H1 (cell line): ENCODE measurements at regions not wholly inside any gene's neighbourhood (a gene's known extent, or its start where the extent isn't known, plus 50 kb on each side); places are given as distances from the start of the nearest gene placed in this dataset.

Source experiments
- CTCF ChIA-PET: fragments of 300-600 bp; sonication (Branson Sonifier 250); formaldehyde crosslinking; loops from one replicate; lab custom pipeline; 2021; ENCODE audit not compliant: partially characterized antibody; lab: Charles Lee
- POLR2A ChIA-PET: fragments of 300-600 bp; sonication (Branson Sonifier 250); formaldehyde crosslinking; loops from one replicate; lab custom pipeline; 2021; ENCODE audit warnings: inconsistent platforms; ENCODE audit not compliant: partially characterized antibody; lab: Charles Lee
- DNase-seq, 2 experiments: peaks; one replicate each; pipeline versions ENCODE4 v3.0.0 to v3.0.0-alpha.2; 2010 to 2022; ENCODE audit warnings: low spot score in 2 of 2, low read depth in 1 of 2, mixed read lengths in 1 of 2
- FAIRE-seq: peaks from 2 replicates; lab custom pipeline; 2011; peaks lifted over from hg19 to GRCh38; lab: Jason Lieb, UNC
- H2AFZ ChIP-seq: 2 replicates; pipeline ENCODE4 v1.8.1; 2012; ENCODE audit warnings: low read length, inconsistent platforms
- H2AK5ac ChIP-seq: 2 replicates; pipeline ENCODE4 v1.6.1; 2013; ENCODE audit warnings: low read depth, low read length
- H2BK120ac ChIP-seq: replicated peaks from 2 replicates; pipeline ENCODE3; 2013; ENCODE audit warnings: low read depth, low read length, inconsistent platforms
- H2BK12ac ChIP-seq: 2 replicates; pipeline ENCODE4 v1.6.1; 2013; ENCODE audit warnings: low read depth, low read length
- H2BK15ac ChIP-seq: 2 replicates; pipeline ENCODE4 v1.6.1; 2013; ENCODE audit warnings: low read length
- H2BK20ac ChIP-seq: 2 replicates; pipeline ENCODE4 v1.6.1; 2013; ENCODE audit warnings: low read length
- H2BK5ac ChIP-seq: 2 replicates; pipeline ENCODE4 v1.6.1; 2013; ENCODE audit warnings: low read depth, low read length
- H3K14ac ChIP-seq: 2 replicates; pipeline ENCODE4 v1.6.1; 2013; ENCODE audit warnings: inconsistent platforms; ENCODE audit not compliant: insufficient read length
- H3K18ac ChIP-seq: 2 replicates; pipeline ENCODE4 v1.6.1; 2013; ENCODE audit warnings: low read length; ENCODE audit errors: extremely low read depth
- H3K23ac ChIP-seq: 2 replicates; pipeline ENCODE4 v1.6.1; 2013; ENCODE audit warnings: inconsistent platforms; ENCODE audit not compliant: insufficient read length
- H3K23me2 ChIP-seq: 2 replicates; pipeline ENCODE4 v1.6.1; 2013; ENCODE audit warnings: low read depth, low read length
- H3K27ac ChIP-seq: 2 replicates; pipeline ENCODE4 v1.6.1; 2011; ENCODE audit warnings: low read depth, low read length, inconsistent platforms
- H3K27me3 ChIP-seq, 4 experiments: replicated peaks in 1 of 4; 1 replicate in 1 of 4; 2 replicates in 3 of 4; pipeline versions ENCODE4 v1.6.1 to v1.8.1; 2011 to 2013; ENCODE audit warnings: low read length in 3 of 4, mild to moderate bottlenecking in 3 of 4, inconsistent platforms in 2 of 4, mixed read lengths in 2 of 4, moderate library complexity in 1 of 4; ENCODE audit not compliant: control insufficient read depth in 3 of 4, insufficient read depth in 3 of 4; ENCODE audit errors: extremely low read depth in 1 of 4
- H3K36me3 ChIP-seq, 4 experiments: 2 replicates each; pipeline versions ENCODE4 v1.6.1 to v1.8.1; 2011 to 2013; ENCODE audit warnings: mild to moderate bottlenecking in 4 of 4, low read length in 3 of 4, moderate library complexity in 2 of 4, control low read depth in 1 of 4, inconsistent platforms in 1 of 4; ENCODE audit not compliant: insufficient read depth in 4 of 4, control insufficient read depth in 2 of 4
- H3K4ac ChIP-seq: replicated peaks from 2 replicates; pipeline ENCODE3; 2013; ENCODE audit warnings: low read length, low read depth, mixed read lengths, inconsistent platforms; ENCODE audit not compliant: insufficient read length
- H3K4me1 ChIP-seq, 4 experiments: replicated peaks in 1 of 4; 1 replicate in 1 of 4; 2 replicates in 3 of 4; pipeline versions ENCODE4 v1.6.1 to v1.8.1; 2011 to 2013; ENCODE audit warnings: low read length in 3 of 4, inconsistent platforms in 2 of 4, mixed read lengths in 1 of 4; ENCODE audit not compliant: insufficient read depth in 4 of 4, control insufficient read depth in 3 of 4
- H3K4me2 ChIP-seq, 2 experiments: 2 replicates each; pipeline versions ENCODE4 v1.6.1 to v1.8.1; 2011 to 2013; ENCODE audit warnings: low read depth in 2 of 2, low read length in 2 of 2, control low read depth in 1 of 2, inconsistent platforms in 1 of 2, mild to moderate bottlenecking in 1 of 2; ENCODE audit not compliant: insufficient read depth in 1 of 2
- H3K4me3 ChIP-seq, 4 experiments: fragments of 200-600, 300-600 bp in 1 of 4; sonication (generic), shearing (Covaris generic), sonication (Bioruptor Twin) in 1 of 4; 2 replicates each; pipeline versions ENCODE4 v1.5.1 to v1.8.1; 2011 to 2016; ENCODE audit warnings: low read length in 4 of 4, low read depth in 3 of 4, control low read depth in 2 of 4, inconsistent platforms in 2 of 4, mild to moderate bottlenecking in 2 of 4, mixed read lengths in 1 of 4, moderate library complexity in 1 of 4; ENCODE audit not compliant: insufficient read depth in 2 of 4; ENCODE audit errors: extremely low read depth in 1 of 4
- H3K56ac ChIP-seq: replicated peaks from 2 replicates; pipeline ENCODE3; 2013; ENCODE audit warnings: low read depth, mild to moderate bottlenecking, mixed read lengths, low read length, inconsistent platforms; ENCODE audit not compliant: insufficient read length
- H3K79me1 ChIP-seq: 2 replicates; pipeline ENCODE4 v1.6.1; 2013; ENCODE audit warnings: low read depth, low read length, control low read depth
- H3K79me2 ChIP-seq, 2 experiments: 2 replicates each; pipeline versions ENCODE4 v1.6.1 to v1.8.1; 2012 to 2013; ENCODE audit warnings: low read length in 2 of 2, mild to moderate bottlenecking in 2 of 2, inconsistent platforms in 1 of 2; ENCODE audit not compliant: insufficient read depth in 2 of 2, control insufficient read depth in 1 of 2
- H3K9ac ChIP-seq, 4 experiments: replicated peaks in 1 of 4; 1 replicate in 1 of 4; 2 replicates in 3 of 4; pipeline versions ENCODE4 v1.6.1 to v1.8.1; 2011 to 2013; ENCODE audit warnings: low read depth in 3 of 4, low read length in 3 of 4, control low read depth in 2 of 4, mild to moderate bottlenecking in 2 of 4, moderate library complexity in 2 of 4, inconsistent platforms in 1 of 4; ENCODE audit errors: extremely low read depth in 1 of 4
- H3K9me3 ChIP-seq, 2 experiments: 2 replicates each; pipeline versions ENCODE4 v1.6.1 to v1.8.1; 2012 to 2013; ENCODE audit warnings: mild to moderate bottlenecking in 2 of 2, moderate library complexity in 2 of 2, control low read depth in 1 of 2, inconsistent platforms in 1 of 2, low read depth in 1 of 2, low read length in 1 of 2, mixed read lengths in 1 of 2; ENCODE audit not compliant: insufficient read depth in 2 of 2
- H4K20me1 ChIP-seq, 2 experiments: replicated peaks in 1 of 2; 2 replicates each; pipeline versions ENCODE3 to v1.8.1; 2011 to 2013; ENCODE audit warnings: inconsistent platforms in 2 of 2, low read length in 2 of 2, mild to moderate bottlenecking in 1 of 2; ENCODE audit not compliant: insufficient read depth in 2 of 2, control insufficient read depth in 1 of 2
- H4K5ac ChIP-seq: 2 replicates; pipeline ENCODE4 v1.6.1; 2013; ENCODE audit warnings: low read length, low read depth, mixed read lengths, inconsistent platforms; ENCODE audit not compliant: insufficient read length
- H4K8ac ChIP-seq: 2 replicates; pipeline ENCODE4 v1.8.0; 2013; ENCODE audit warnings: mild to moderate bottlenecking, moderate library complexity, low read length, inconsistent platforms; ENCODE audit not compliant: insufficient read depth; ENCODE audit errors: extremely low read depth
- H4K91ac ChIP-seq: replicated peaks from 2 replicates; pipeline ENCODE3; 2013; ENCODE audit warnings: low read length, mixed read lengths, inconsistent platforms; ENCODE audit not compliant: insufficient read length
- ASH2L ChIP-seq: fragments of 200-600, 300-600 bp; sonication (generic); IDR thresholded peaks from one replicate; pipeline ENCODE4 v1.7.1; 2017; ENCODE audit warnings: low read length
- BRCA1 ChIP-seq: IDR thresholded peaks from 2 replicates; pipeline ENCODE4 v1.6.1; 2012; ENCODE audit warnings: low read depth, low read length, improper control_type of control experiment
- EGR1 ChIP-seq: IDR thresholded peaks from 2 replicates; pipeline ENCODE4 v1.6.1; 2011; ENCODE audit warnings: low read depth, low read length, borderline replicate concordance
- JUND ChIP-seq: IDR thresholded peaks from 2 replicates; pipeline ENCODE4 v1.6.1; 2011; ENCODE audit warnings: mild to moderate bottlenecking, improper control_type of control experiment, low read length
- RFX5 ChIP-seq: IDR thresholded peaks from 2 replicates; pipeline ENCODE4 v1.6.1; 2011; ENCODE audit warnings: low read depth, low read length, improper control_type of control experiment, borderline replicate concordance
- SIN3A ChIP-seq, 2 experiments: IDR thresholded peaks in 1 of 2; conservative IDR thresholded peaks in 1 of 2; 2 replicates each; pipeline ENCODE4 v1.6.1; 2011 to 2012; ENCODE audit warnings: low read length in 2 of 2, improper control_type of control experiment in 1 of 2, low read depth in 1 of 2, mild to moderate bottlenecking in 1 of 2
- TCF12 ChIP-seq: IDR thresholded peaks from 2 replicates; pipeline ENCODE4 v1.6.1; 2011; ENCODE audit warnings: low read depth, mild to moderate bottlenecking, low read length
- USF2 ChIP-seq: IDR thresholded peaks from 2 replicates; pipeline ENCODE4 v1.6.1; 2011; ENCODE audit warnings: low read length, improper control_type of control experiment
- WGBS, 2 experiments: shearing (Covaris generic) in 1 of 2; methylation state at CpG; one replicate each; pipeline versions ENCODE4 v1.1.6 to v1.1.7; 2013 to 2015; ENCODE audit warnings: low lambda C conversion rate in 2 of 2, mixed read lengths in 2 of 2, inconsistent platforms in 1 of 2, low coverage in 1 of 2, missing lambda C conversion rate in 1 of 2; ENCODE audit not compliant: insufficient replicate concordance in 2 of 2, insufficient coverage in 1 of 2, insufficient read length in 1 of 2; ENCODE audit errors: extremely low coverage in 1 of 2, missing lambda C conversion rate in 1 of 2; 5-methylcytosine and 5-hydroxymethylcytosine counted together

- H2BK15ac ChIP-seq, result no peak overlapping the region
- no peak overlapping the region for H3K14ac ChIP-seq
- H4K20me1 ChIP-seq, result peaks cover 0 to 2% of the 10 kb centered on the region in 2 experiments
- no peak overlapping the region for H2BK20ac ChIP-seq
- no peaks in the 10 kb centered on the region for H3K4me1 ChIP-seq
- TF ChIP-seq TCF12 (no peak), SIN3A (conservative IDR thresholded peaks at IDR 0.05 in 1 of 2, IDR thresholded peaks at IDR 0.05 in 1 of 2; ENCODE audit: low read depth in 1 of 2, low read length in 2 of 2) (no peak), BRCA1 (no peak), EGR1 (no peak), RFX5 (no peak), ASH2L (no peak), JUND (no peak), USF2 (no peak)
- ChIA-PET CTCF (interaction anchor here (0.6 kb wide), 1 partner anchor 498 kb away, joined by 3 read pairs; no protein-coding TSS in a partner anchor), POLR2A (no interaction called here)
- H3K23ac ChIP-seq, result no peak overlapping the region
- FAIRE-seq, result no peak
- H3K4ac ChIP-seq, result no peak overlapping the region
- H3K9ac ChIP-seq, result no peak overlapping the region
- H4K8ac ChIP-seq, result no peak overlapping the region
- no peaks in the 10 kb centered on the region for H3K23me2 ChIP-seq
- no peak overlapping the region for H3K18ac ChIP-seq
- H3K79me1 ChIP-seq, result no peaks in the 10 kb centered on the region
- no peak overlapping the region for H2BK12ac ChIP-seq
- DNase-seq, result no peak
- no peaks in the 10 kb centered on the region for H3K27me3 ChIP-seq
- no peak overlapping the region for H2AK5ac ChIP-seq
- H2AFZ ChIP-seq, result no peak overlapping the region
- no peak overlapping the region for H3K4me2 ChIP-seq
- H3K9me3 ChIP-seq, result no peaks in the 10 kb centered on the region
- no peak overlapping the region for H3K56ac ChIP-seq
- no peak overlapping the region for H4K5ac ChIP-seq
- H2BK120ac ChIP-seq, result no peak overlapping the region
- H3K4me3 ChIP-seq, result no peak overlapping the region
- no peaks in the 10 kb centered on the region for H3K79me2 ChIP-seq
- no peak overlapping the region for H4K91ac ChIP-seq
- 93% methylated on average over 6 of the region's 6 CpGs; no CpG with 5 or more reads in 1 of the 2 experiments for WGBS, 2 experiments
- no peak overlapping the region for H3K27ac ChIP-seq
- no peaks in the 10 kb centered on the region for H3K36me3 ChIP-seq
- no peak overlapping the region for H2BK5ac ChIP-seq
Measured at GRCh38 chr3:6709178-6709577, 151.7 kb upstream of the GRM7 start.
